ENCODE measurements at regions not wholly inside any gene's neighbourhood (a gene's known extent, or its start where the extent isn't known, plus 50 kb on each side); places are given as distances from the start of the nearest gene placed in this dataset.

- H3K4me3 Mint-ChIP-seq (ENCODE audit: unreplicated experiment) = no peak overlapping the region
- TF ChIP-seq CTCF (IDR thresholded peaks at IDR 0.05) = no peak
These were observed 329.7 kb upstream of the WWC1 start for GRCh38 chr5:167961731-167962130.

GRCh38 chr5:167964529-167964928 lies 326.9 kb upstream of the WWC1 start:
- H3K9me3 Mint-ChIP-seq (ENCODE audit: low read depth) = no peaks in the 10 kb centered on the region
- H3K27ac Mint-ChIP-seq (ENCODE audit: unreplicated experiment) = no peak overlapping the region
- H3K4me1 Mint-ChIP-seq (ENCODE audit: low read depth) = peaks cover 22% of the 10 kb centered on the region
- no peaks in the 10 kb centered on the region for H3K27me3 Mint-ChIP-seq (ENCODE audit: low read depth)
- no peak for DNase-seq (ENCODE audit: low spot score)
- peak; percentile 46 for TF ChIP-seq CTCF (IDR thresholded peaks at IDR 0.05)
- H3K4me3 Mint-ChIP-seq (ENCODE audit: unreplicated experiment) = no peak overlapping the region
- peaks cover 2% of the 10 kb centered on the region for H3K36me3 Mint-ChIP-seq (ENCODE audit: low read depth)

More at GRCh38 chr5:167961731-167962130, 329.7 kb upstream of the WWC1 start:
- peaks cover 17% of the 10 kb centered on the region for H3K9me3 Mint-ChIP-seq (ENCODE audit: low read depth)
- H3K27me3 Mint-ChIP-seq (ENCODE audit: low read depth) = no peaks in the 10 kb centered on the region
- H3K4me1 Mint-ChIP-seq (ENCODE audit: low read depth) = peaks cover 3% of the 10 kb centered on the region
- no peak for DNase-seq (ENCODE audit: low spot score)
- H3K27ac Mint-ChIP-seq (ENCODE audit: unreplicated experiment) = no peak overlapping the region
- H3K36me3 Mint-ChIP-seq (ENCODE audit: low read depth) = peaks cover 16% of the 10 kb centered on the region

GRCh38 chr5:167965710-167966109 lies 325.7 kb upstream of the WWC1 start:
- no peak for TF ChIP-seq CTCF (IDR thresholded peaks at IDR 0.05)
- Mint-ChIP-seq H3K36me3 (ENCODE audit: low read depth) (no peaks in the 10 kb centered on the region), H3K27ac (ENCODE audit: unreplicated experiment) (no peak overlapping the region), H3K9me3 (ENCODE audit: low read depth) (no peaks in the 10 kb centered on the region), H3K4me1 (ENCODE audit: low read depth) (peaks cover 26% of the 10 kb centered on the region), H3K4me3 (ENCODE audit: unreplicated experiment) (no peak overlapping the region), H3K27me3 (ENCODE audit: low read depth) (no peaks in the 10 kb centered on the region)
- DNase-seq (ENCODE audit: low spot score) = no peak

GRCh38 chr5:167966979-167967378 lies 324.5 kb upstream of the WWC1 start:
- no peak overlapping the region for H3K27ac Mint-ChIP-seq (ENCODE audit: unreplicated experiment)
- no peaks in the 10 kb centered on the region for H3K27me3 Mint-ChIP-seq (ENCODE audit: low read depth)
- H3K9me3 Mint-ChIP-seq (ENCODE audit: low read depth) = no peaks in the 10 kb centered on the region
- H3K4me3 Mint-ChIP-seq (ENCODE audit: unreplicated experiment) = no peak overlapping the region
- no peaks in the 10 kb centered on the region for H3K36me3 Mint-ChIP-seq (ENCODE audit: low read depth)
- no peak for TF ChIP-seq CTCF (IDR thresholded peaks at IDR 0.05)
- H3K4me1 Mint-ChIP-seq (ENCODE audit: low read depth) = peaks cover 26% of the 10 kb centered on the region
- DNase-seq (ENCODE audit: low spot score) = no peak

GRCh38 chr5:167967494-167968177 lies 323.8 kb upstream of the WWC1 start:
- peak; percentile 38 for TF ChIP-seq CTCF (IDR thresholded peaks at IDR 0.05)
- no peak for DNase-seq (ENCODE audit: low spot score)
- H3K27me3 Mint-ChIP-seq (ENCODE audit: low read depth) = no peaks in the 10 kb centered on the region
- no peaks in the 10 kb centered on the region for H3K36me3 Mint-ChIP-seq (ENCODE audit: low read depth)
- H3K9me3 Mint-ChIP-seq (ENCODE audit: low read depth) = no peaks in the 10 kb centered on the region
- H3K4me1 Mint-ChIP-seq (ENCODE audit: low read depth) = peaks cover 26% of the 10 kb centered on the region
- no peak overlapping the region for H3K4me3 Mint-ChIP-seq (ENCODE audit: unreplicated experiment)
- H3K27ac Mint-ChIP-seq (ENCODE audit: unreplicated experiment) = no peak overlapping the region
